OCI-LY7 (cell line): ENCODE measurements at regions not wholly inside any gene's neighbourhood (a gene's known extent, or its start where the extent isn't known, plus 50 kb on each side); places are given as distances from the start of the nearest gene placed in this dataset.

ENCODE experiments used
- BruUV-seq: library from RNA; stranded (reverse); fragments of 400-500 nt; replicated peaks from 2 replicates; lab custom pipeline; 2021; lab: Mats Ljungman, UMichigan
- CTCF ChIA-PET: fragments of 300-600 bp; sonication (Branson Sonifier 250); formaldehyde crosslinking; loops from one replicate; lab custom pipeline; 2022; ENCODE audit warnings: antibody characterized with exemption; ENCODE audit not compliant: unreplicated experiment; lab: Charles Lee
- POLR2A ChIA-PET: fragments of 300-600 bp; sonication (Branson Sonifier 250); formaldehyde crosslinking; loops from one replicate; lab custom pipeline; 2022; ENCODE audit warnings: antibody characterized with exemption; lab: Charles Lee
- DNase-seq: peaks from one replicate; pipeline ENCODE4 v3.0.0-alpha.2; 2015; ENCODE audit warnings: low spot score
- H2AFZ ChIP-seq: fragments of 200-600 bp; sonication (generic), shearing (Covaris generic); 2 replicates; pipeline ENCODE4 v1.6.1; 2014; ENCODE audit warnings: mild to moderate bottlenecking, antibody characterized with exemption, low read length, moderate library complexity
- H3K27ac ChIP-seq: fragments of 200-600 bp; sonication (generic); 2 replicates; pipeline ENCODE4 v1.5.1; 2014; ENCODE audit warnings: mixed run types, low read depth, mild to moderate bottlenecking, moderate library complexity, low read length, inconsistent platforms; ENCODE audit not compliant: poor library complexity, severe bottlenecking
- H3K36me3 ChIP-seq: fragments of 200-600 bp; sonication (generic); 2 replicates; pipeline ENCODE4 v1.6.1; 2014; ENCODE audit warnings: mild to moderate bottlenecking, antibody characterized with exemption, low read length, moderate library complexity, mixed read lengths; ENCODE audit not compliant: insufficient read depth
- H3K4me1 ChIP-seq: fragments of 200-600 bp; sonication (generic); 2 replicates; pipeline ENCODE4 v1.5.1; 2014; ENCODE audit warnings: mild to moderate bottlenecking, low read length; ENCODE audit not compliant: insufficient read depth, poor library complexity, severe bottlenecking
- H3K4me2 ChIP-seq: fragments of 200-600 bp; sonication (generic); 2 replicates; pipeline ENCODE4 v1.6.1; 2014; ENCODE audit warnings: mild to moderate bottlenecking, low read length
- H3K4me3 ChIP-seq: fragments of 200-600 bp; sonication (generic); 2 replicates; pipeline ENCODE4 v1.5.1; 2014; ENCODE audit warnings: mild to moderate bottlenecking, low read depth, low read length; ENCODE audit not compliant: poor library complexity, severe bottlenecking
- H3K79me2 ChIP-seq: fragments of 200-600 bp; sonication (generic); 2 replicates; pipeline ENCODE4 v1.6.1; 2016; ENCODE audit warnings: low read depth, mild to moderate bottlenecking, low read length, moderate library complexity, mixed read lengths; ENCODE audit not compliant: insufficient read depth
- H3K9me2 ChIP-seq: fragments of 200-600 bp; sonication (generic); 2 replicates; pipeline ENCODE4 v1.6.1; 2016; ENCODE audit warnings: mild to moderate bottlenecking, low read length, mixed read lengths; ENCODE audit not compliant: insufficient read depth
- H3K9me3 ChIP-seq: fragments of 200-600 bp; sonication (generic); 2 replicates; pipeline ENCODE4 v1.6.1; 2014; ENCODE audit warnings: mild to moderate bottlenecking, mixed run types, low read length, mixed read lengths
- H4K20me1 ChIP-seq: fragments of 200-600 bp; sonication (generic); 2 replicates; pipeline ENCODE4 v1.6.1; 2014; ENCODE audit warnings: mild to moderate bottlenecking, antibody characterized with exemption, low read length, moderate library complexity, mixed read lengths; ENCODE audit not compliant: insufficient read depth
- CTCF ChIP-seq: fragments of 200-600 bp; sonication (generic); conservative IDR thresholded peaks from 2 replicates; pipeline ENCODE4 v1.5.1; 2014; ENCODE audit warnings: mild to moderate bottlenecking, antibody characterized with exemption, low read length, moderate library complexity, mixed read lengths
- EZH2phosphoT487 ChIP-seq: fragments of 200-600 bp; sonication (generic); IDR thresholded peaks from 2 replicates; pipeline ENCODE4 v1.6.1; 2018; ENCODE audit warnings: low read depth, borderline replicate concordance, mild to moderate bottlenecking, mixed run types, antibody characterized with exemption, low read length, moderate library complexity, mixed read lengths
- intact Hi-C: fragments of 100-400 bp; cut with micrococcal nuclease; formaldehyde crosslinking; loops from one replicate; pipeline ENCODE4 v1.10.0; 2022; ENCODE audit not compliant: unreplicated experiment

GRCh38 chr12:40552868-40553267 is 139.4 kb upstream of the CNTN1 start:
- H3K4me3 ChIP-seq = no peak overlapping the region
- intact Hi-C loops = no loop called here
- no peaks in the 10 kb centered on the region for H3K4me1 ChIP-seq
- TF ChIP-seq EZH2phosphoT487 (no peak), CTCF (no peak)
- no peak for DNase-seq
- H4K20me1 ChIP-seq = no peaks in the 10 kb centered on the region
- no peaks in the 10 kb centered on the region for H3K79me2 ChIP-seq
- BruUV-seq = no TSS peak
- POLR2A ChIA-PET = no interaction called here
- H3K9me2 ChIP-seq = no peaks in the 10 kb centered on the region
- H3K36me3 ChIP-seq = no peaks in the 10 kb centered on the region
- CTCF ChIA-PET = no interaction called here
- no peak overlapping the region for H3K4me2 ChIP-seq
- no peaks in the 10 kb centered on the region for H3K9me3 ChIP-seq
- H2AFZ ChIP-seq = no peak overlapping the region
- H3K27ac ChIP-seq = no peak overlapping the region

GRCh38 chr12:40557980-40558379 is 134.3 kb upstream of the CNTN1 start:
- Histone ChIP-seq H3K9me2 (no peaks in the 10 kb centered on the region), H3K79me2 (no peaks in the 10 kb centered on the region), H3K4me2 (no peak overlapping the region), H4K20me1 (no peaks in the 10 kb centered on the region), H3K36me3 (no peaks in the 10 kb centered on the region), H3K9me3 (no peaks in the 10 kb centered on the region), H3K4me1 (peaks cover 8% of the 10 kb centered on the region), H2AFZ (no peak overlapping the region), H3K27ac (no peak overlapping the region), H3K4me3 (no peak overlapping the region)
- DNase-seq = no peak
- intact Hi-C loops = no loop called here
- BruUV-seq = no TSS peak
- POLR2A ChIA-PET = interaction anchor here (0.6 kb wide), 1 partner anchor 9 kb away, joined by 3 read pairs; no protein-coding TSS in a partner anchor
- CTCF ChIA-PET = no interaction called here
- TF ChIP-seq EZH2phosphoT487 (no peak), CTCF (no peak)

- no peaks in the 10 kb centered on the region for H3K79me2 ChIP-seq
- H3K9me3 ChIP-seq = no peaks in the 10 kb centered on the region
- H3K27ac ChIP-seq = no peak overlapping the region
- CTCF ChIA-PET = no interaction called here
- H2AFZ ChIP-seq = no peak overlapping the region
- no TSS peak for BruUV-seq
- no peak overlapping the region for H3K4me2 ChIP-seq
- no peak for DNase-seq
- H3K36me3 ChIP-seq = no peaks in the 10 kb centered on the region
- no peaks in the 10 kb centered on the region for H3K9me2 ChIP-seq
- peaks cover 13% of the 10 kb centered on the region for H3K4me1 ChIP-seq
- no peak overlapping the region for H3K4me3 ChIP-seq
- intact Hi-C loops = no loop called here
- TF ChIP-seq EZH2phosphoT487 = no peak
- no peak for TF ChIP-seq CTCF
- no peaks in the 10 kb centered on the region for H4K20me1 ChIP-seq
- POLR2A ChIA-PET = interaction anchor here (0.6 to 0.7 kb wide), 3 partner anchors 20 to 247 kb away, joined by 3 to 6 read pairs (median 4); no protein-coding TSS in a partner anchor
Observed at GRCh38 chr12:40559865-40560264, 132.4 kb upstream of the CNTN1 start.
